Non-pigmented ciliary epithelial cell (primary cell): ENCODE measurements at regions not wholly inside any gene's neighbourhood (a gene's known extent, or its start where the extent isn't known, plus 50 kb on each side); places are given as distances from the start of the nearest gene placed in this dataset.

Experiments
- DNase-seq: peaks from one replicate; pipeline ENCODE4 v3.0.0-alpha.2; 2010; ENCODE audit warnings: low read depth

DNA sequence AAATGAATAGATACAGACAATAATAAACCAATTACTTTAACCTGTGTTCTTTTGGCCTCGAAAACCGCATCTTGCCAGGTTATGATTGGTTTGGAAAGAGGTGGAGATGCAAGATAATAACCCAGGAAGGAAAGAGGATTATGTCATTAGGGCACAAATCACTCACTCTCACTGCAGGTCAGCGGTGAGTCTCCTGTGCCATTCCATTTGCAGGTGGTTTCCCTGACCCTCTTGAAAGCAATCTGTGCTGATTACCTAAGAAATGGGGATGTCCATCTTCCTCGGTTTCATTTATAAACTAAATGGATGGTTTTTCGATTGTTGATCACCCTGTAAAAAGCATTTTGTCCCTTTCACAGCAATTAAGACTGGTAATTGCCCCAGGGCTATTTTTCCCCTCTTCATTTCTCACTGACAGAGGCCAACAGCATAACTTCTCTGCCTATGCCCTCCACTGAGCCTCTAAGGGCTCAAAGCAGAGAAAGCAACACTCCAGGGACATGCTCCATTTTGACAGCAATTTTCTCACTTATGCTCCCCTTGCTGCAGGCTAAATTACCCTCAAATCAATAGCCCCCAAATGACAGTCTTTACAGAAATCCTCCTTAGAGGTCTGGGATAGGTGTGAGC is 257.5 kb downstream of the IPMK start:
- DNase-seq = no peak

DNA sequence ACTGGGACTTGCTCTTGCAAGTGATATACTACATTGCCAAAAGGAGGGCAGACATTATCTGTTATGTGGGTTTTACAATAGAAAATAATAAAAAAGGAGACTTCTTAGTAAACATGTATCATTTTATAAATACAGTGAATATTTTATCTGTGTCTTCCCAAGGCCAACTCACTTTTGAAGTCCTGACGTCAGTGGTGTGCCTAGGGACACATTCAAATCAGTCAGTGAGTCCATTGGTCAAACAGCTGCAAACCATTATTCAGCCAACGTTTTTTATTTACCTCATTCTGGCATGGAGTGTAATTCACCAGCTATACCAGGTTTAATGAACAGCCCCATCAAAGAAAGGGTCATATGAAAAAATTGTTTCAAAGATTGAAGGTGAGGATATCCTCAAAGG is 263.7 kb downstream of the IPMK start:
- DNase-seq = no peak

DNA sequence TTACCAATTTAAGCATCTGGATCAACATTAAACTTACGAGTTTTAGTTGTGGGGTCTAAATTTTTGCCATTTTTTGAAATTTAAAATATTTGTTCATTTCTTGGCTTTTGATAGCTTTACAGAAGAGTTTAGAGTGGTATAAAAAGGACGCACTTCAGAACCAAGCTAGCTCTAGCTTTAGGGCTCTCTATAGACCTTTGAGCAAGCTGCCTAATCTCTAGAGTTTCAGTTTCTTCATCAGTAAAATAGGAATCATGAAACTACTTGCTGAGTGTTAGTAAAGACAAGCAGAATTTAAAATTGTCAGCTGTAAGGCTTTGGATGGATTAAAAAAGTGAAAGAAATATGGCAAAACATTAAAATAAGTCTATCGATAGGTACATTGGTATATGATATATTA is 266.5 kb downstream of the IPMK start:
- no peak for DNase-seq

DNA sequence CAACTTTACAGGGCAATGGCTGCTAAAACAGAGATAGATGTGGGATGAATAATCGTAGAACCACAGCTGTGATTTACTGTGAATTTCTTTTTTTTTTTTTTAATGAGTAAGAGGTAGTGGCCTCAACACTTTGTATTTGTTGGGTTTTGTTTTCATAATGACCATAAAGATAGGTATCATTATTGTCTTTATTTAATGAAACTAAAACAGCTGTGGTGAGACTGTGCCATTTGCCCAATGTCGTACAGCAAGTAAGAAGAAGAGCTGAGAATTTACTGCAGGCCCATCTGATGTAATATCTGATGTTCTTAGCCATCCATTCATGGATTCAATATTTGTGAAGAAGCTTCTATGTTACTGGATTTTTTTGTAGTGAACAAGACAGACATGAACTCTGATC is 271.2 kb downstream of the IPMK start:
- DNase-seq = no peak

DNA sequence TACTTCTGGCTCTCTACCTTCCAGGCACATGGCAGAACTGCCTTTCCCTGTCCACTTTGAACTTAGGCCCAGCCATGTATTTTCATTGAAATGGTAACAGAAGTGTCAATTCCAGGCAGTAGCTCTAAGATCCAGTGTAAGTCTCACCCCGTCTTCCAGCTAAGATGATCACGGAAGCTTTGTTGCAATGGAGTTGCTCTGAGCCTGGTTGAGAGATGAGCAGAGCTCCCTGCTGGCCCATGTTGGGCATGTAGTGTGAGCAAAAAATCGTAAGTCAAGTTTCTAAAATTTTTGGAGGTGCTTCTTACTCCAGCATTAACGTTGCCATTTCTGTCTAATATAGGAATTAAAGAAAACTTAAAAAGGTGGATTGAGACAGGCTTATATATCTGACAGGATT is 274.4 kb downstream of the IPMK start:
- DNase-seq = no peak

DNA sequence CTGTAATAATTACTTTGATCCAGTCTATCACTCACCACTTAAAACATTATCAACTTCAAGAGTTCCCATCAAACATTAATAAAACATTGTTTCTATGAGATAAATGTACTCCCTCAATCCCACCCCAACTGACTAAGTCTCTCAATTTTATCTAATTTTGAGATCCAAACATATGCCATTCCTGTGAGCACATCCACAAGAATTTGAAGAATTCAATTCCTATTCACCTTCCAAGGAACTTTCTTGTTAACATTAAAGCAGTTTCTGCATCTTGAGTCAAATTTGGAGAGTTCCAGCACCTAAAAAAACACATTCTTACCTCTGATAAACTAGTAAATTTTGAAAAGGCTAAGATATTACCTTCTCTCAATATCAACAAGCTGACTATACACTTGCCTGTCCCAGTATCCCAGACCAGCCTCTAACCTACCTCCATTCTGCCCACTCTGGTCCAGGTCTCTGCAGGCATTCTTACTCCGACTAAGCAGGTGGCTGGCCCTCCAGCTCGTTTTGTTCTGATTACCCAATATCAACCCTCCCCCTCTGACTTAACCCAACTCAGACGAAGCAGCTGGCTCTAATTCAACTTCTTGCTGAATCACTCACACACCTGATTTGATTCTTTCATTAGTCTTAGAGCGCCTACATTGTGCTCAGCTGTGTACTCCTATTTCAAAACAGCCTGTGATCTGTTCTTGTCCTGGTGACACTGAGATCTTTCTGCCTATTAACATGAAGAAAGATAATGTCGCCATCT is 275.2 kb downstream of the IPMK start:
- DNase-seq = no peak

DNA sequence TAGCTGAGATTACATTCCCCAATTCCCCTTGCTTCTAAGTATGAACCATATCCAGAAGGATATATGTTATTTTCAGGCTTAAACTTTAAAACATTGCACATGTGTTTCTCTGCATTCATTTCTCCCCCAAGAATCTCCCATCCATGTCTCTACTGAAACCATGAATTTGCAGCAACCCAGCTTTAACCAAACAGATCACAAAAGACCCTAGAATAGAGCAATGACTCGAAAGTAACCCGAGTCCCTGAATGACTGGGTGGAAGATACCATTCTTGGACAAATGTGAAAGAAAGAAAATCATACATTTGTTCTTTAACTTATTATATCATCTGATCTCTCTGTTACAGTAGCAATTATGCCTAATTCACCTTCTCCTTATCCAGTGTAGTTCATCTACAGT is 278.7 kb downstream of the IPMK start:
- no peak for DNase-seq

DNA sequence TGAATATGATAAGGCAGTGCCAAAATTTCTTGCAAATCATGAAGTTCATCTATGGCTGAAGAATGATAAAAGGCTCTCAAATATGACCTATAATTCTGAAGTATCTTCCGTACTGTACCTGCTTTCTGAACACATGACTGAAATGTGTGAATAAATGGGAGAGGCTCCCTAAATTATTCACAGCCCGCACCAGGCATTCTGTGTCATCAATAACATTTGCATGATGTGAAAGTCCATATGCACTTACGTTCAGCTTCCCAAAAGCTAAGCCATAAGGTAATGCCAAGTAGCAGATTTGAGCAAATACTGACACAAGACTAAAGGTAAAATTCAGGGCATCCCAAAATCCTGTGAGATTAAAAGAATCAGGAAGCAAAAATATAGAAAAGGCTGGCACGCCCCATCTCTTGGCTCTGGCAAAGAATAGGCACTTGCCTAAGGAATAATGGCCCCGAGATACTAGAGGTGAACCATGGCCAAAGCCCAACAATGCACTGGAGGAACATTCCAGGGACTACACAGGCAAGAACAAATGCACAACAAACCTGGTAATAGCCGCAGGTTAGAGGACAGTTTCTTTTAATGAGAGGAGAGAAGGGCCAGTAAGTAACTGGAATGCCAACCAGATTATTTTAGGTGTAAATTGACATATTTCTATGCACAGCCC is 280.5 kb downstream of the IPMK start:
- no peak for DNase-seq

DNA sequence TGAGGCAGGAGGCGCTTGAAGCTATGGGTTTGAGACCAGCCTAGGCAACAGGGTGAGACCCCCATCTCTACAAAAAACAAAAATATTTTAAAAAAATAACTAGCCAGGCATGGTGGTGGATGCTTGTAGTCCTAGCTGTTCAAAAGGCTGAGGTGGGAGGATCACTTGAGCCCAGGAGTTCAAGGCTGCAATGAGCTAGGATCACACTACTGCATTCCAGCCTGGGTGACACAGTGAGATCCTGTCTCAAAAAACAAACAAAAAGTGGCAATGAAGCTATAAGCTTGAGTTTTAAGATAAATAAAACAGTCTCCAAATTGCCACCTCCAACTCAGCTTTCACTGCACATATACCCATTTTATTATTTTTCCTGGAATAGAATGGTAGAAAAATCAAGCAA is 281.3 kb downstream of the IPMK start:
- DNase-seq = no peak

DNA sequence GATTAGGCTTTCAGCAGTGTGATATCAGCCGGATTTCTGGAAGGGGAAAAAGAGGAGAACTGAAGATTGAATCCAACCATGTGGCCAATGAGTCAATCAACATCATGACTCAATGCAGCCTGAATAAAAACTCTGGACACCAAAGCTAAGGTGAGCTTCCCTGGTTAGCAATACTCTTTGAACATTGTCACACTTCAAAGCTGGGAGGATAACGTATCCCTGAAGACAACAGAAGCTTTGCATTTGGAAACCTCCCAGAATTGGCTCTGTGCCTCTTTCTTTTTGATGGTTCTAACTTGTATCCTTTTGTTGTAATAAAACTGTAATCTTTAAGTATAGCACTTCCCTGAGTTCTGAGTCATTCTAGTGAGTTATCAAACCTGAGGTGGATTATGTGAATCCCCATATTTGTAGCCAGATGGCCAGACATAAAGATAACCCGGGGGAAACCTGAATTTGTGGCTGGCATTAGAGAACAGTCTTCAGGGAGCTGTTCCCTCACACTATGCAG is 284.4 kb downstream of the IPMK start:
- DNase-seq = no peak

DNA sequence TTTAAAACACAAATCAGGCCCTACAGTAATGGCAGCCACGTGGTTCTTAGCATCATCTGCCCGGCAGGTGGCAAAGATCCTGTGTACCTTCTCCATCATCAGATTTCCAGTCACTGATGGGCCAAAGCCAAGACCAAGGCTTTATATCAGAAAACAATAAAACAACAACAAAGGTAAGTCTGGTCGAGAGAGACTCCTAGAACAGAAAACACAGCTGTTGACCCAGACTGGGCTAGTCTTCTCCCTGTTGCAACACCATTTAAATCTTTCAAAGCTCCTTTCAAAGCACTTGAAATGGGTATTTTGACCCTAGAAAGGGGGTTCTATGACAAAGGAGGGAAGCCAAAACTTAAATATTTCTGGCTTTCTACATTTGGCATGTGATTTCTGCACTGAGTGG is 285.6 kb downstream of the IPMK start:
- DNase-seq = no peak

DNA sequence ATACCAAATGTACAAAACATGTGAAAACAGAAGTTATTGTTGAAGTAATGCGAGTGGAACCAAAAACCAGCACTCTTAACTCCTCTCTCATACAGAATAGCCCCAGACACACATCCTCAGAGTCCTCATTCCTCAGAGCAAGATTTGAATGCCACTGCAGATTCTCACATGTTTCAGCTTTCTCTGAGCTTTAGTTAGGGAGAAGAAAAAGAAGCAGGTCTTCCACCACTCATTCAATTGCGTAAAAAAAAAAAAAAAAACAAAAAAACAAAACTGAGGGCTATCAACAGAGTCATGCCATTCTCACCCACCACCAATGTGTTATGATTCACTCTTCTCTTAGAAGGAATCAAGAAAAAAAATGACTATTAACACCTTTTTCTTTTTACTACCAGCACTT is 287.7 kb downstream of the IPMK start:
- DNase-seq = no peak

DNA sequence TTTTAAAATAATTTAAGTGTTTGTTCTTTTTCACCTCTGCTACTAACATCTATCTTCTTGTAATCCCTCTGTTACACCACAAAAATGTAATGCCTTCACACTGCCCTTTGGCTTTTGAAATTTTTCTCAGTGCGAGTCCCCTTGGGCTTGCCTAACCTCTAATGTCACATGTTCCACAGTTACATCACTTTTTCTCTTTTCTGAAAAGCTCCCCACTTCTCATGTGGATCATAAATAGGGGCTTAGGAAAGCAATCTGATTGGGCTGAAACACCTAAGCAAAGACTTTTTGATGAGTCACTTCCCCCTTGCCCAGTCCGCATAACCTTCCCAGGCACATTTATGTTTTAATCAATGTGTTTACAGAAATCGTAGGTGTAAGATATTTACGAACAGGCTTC is 288.2 kb downstream of the IPMK start:
- no peak for DNase-seq

DNA sequence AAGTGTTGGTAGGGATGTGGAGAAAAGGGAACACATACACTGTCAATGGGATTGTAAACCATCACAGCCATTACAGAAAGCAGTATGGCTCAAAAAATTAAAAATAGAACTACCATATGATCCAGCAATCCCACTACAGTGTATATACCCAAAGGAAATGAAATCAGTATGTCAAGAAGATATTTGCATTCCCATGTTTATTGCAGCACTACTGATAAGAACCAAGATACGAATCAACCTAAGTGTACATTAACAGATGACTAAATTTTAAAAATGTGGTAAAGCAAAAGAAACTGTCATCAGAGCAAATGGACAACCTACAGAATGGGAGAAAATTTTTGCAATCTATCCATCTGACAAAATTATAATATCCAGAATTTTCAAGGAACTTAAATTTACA is 290.4 kb downstream of the IPMK start:
- DNase-seq = no peak

DNA sequence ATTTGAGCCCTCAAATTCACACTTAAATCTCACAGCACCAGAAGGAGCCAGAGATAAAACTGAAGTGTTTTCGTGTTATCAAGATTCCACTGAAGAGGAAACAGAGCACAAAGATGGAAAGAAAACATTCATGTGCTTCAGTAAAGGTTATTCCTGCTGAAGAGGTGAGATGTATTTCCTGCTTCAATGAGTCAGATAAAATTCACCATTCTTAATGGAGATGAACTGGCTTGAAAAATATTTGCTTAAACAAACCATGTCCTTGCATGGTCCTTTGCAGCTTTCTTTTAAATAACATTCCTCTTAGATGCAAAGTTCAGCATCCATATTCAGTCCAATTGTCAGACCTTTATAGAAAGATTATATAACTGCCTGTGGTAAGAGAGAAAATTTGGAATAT is 294.2 kb downstream of the IPMK start:
- DNase-seq = no peak

DNA sequence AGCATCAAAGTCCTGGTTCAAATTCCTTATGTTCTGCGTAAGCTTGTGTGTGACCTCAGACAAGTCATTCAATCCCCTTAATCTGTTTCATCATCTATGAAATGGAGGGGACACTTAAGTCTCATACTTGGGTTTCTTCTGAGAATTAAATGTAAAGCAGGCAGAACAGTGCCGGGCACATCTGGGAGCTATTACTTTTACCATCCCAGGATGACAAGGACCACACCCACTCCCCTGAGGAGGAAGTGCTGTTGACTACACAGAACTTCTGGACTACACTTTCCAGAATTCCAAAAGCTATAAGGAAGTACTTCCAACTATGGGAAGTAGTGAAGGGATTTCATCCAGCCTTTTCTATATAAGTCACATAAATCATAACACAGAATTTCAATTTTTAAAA is 294.9 kb downstream of the IPMK start:
- no peak for DNase-seq

DNA sequence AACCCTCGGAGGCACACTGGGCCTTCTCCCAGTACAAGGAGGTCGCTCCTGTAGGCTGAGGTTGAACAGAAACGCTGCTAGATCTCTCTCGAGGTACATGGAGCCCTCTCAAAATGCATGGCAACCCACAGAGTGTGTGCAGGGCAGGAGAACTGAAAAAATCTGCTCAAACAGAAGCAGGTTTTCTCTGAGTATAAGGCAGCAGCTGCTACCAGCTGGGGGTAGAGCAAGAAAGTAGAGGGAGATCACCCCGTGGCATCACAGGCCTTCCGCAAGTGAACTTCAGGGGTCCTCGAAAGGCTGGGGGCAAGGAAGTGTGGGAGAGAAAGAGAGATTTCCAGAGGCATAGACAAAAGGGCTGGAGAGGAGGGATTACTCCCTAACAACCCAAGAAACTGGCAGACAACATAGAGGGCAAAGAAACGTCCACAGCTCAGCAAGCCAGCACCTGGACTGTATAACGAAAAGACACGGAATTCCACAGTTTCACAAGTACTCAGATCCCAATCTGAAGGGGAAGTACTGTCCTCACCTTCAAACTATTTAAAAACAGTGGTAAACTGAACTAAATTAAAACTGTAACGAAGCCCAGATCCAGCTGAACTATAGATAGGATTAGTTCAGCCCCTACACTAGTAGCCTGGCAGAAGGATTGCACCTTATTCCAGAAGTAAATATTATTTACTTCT is 299.2 kb downstream of the IPMK start:
- DNase-seq = no peak

DNA sequence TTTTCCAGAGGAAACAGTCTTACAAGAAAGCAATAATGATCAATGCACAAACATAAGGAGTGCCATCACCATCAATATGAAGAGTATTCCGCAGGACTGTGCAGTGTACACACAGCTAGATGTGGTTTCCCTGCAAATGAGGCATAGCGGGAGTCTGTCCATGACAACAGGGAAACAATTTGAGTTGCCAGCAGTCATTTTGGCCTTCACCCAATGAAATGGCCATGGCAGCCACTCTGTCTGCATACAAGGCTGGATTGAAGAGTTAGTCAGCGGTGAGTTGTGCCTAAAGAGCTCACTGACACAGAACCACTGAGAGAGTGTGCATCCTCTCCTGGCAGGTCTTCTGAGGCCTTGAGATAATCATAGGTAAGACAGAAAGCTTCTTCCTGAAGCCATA is 303.3 kb downstream of the IPMK start:
- no peak for DNase-seq

DNA sequence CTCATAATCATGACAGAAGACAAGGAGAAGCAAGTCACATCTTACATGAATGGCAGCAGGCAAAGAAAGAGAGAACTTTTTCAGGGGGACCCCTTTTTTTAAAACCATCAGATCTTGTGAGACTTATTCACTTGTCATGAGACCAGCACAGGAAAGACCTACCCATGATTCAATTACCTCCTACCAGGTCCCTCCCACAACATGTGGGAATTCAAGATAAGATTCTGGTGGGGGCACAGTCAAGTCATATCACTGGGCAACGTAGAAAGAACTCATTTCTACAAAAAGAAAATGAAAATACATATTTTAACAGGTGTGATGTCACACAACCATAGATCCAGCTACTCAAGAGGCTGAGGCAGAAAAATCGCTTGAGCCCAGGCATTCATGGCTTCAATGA is 304.1 kb downstream of the IPMK start:
- DNase-seq = no peak

DNA sequence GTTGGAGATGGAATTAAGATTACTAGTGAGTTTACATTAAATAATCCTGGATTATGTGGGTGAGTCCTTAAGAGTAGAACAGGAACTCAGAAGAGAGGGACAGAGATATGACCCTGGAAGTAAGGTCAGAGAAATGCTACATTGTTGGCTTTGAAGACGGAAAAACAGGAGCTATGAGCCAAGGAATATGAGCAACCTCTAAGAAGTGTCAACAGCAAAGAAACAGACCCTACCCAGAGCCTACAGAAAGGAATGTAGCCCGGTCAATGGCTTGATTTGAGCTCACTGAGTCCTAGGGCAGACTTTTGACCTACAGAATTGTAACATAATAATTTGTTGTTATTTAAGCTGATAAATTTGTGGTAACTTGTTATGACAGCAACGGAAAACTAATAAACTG is 304.9 kb downstream of the IPMK start:
- DNase-seq = no peak

DNA sequence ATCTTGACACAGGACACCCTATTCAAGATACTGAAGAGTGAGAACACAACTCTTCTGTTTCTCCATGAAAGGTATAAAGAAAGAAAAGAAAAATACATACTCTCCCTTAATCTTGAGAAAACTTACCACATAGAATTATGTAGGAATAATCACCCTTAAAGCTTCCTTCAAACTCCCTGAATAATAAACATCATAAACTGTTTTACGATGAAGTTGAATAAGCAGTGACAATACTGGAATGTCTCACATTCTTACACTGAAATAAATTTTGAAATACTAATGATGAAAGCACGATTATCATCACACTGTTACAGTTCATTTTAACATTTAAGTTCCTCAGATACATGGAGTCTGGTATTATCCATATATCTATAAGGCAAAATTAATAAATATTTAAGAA is 306.2 kb downstream of the IPMK start:
- no peak for DNase-seq

DNA sequence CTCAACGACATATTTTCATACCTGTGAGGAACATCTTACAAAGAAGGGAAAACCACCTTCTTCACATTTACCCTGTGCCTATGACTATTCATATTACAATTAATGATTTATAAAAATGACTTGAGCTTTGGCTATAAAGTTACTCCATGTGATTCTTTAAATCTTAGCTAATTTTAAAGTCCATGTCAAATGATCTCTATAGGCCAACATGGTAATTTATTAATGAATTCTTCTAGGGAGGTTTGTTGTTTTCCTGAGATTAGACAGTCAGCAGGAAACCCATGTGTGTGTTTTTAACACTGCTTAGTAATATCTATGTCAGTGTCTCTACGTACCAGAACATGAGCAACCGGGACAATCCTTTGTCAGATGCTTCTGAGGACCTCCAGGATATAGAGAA is 307.3 kb downstream of the IPMK start:
- no peak for DNase-seq
